GM21723 (cell line): ENCODE measurements at regions not wholly inside any gene's neighbourhood (a gene's known extent, or its start where the extent isn't known, plus 50 kb on each side); places are given as distances from the start of the nearest gene placed in this dataset.
"Not testable (repeated sequence)": the region's sequence is repeated elsewhere in the genome, so short reads cannot be mapped to it uniquely, and the experiment has no call there.

ENCODE experiments used
- ATAC-seq: cut with Tn5 transposase; IDR thresholded peaks from one replicate; pipeline ENCODE4 v1.9.1; 2021; ENCODE audit warnings: mild to moderate bottlenecking, moderate library complexity; ENCODE audit not compliant: unreplicated experiment

DNA sequence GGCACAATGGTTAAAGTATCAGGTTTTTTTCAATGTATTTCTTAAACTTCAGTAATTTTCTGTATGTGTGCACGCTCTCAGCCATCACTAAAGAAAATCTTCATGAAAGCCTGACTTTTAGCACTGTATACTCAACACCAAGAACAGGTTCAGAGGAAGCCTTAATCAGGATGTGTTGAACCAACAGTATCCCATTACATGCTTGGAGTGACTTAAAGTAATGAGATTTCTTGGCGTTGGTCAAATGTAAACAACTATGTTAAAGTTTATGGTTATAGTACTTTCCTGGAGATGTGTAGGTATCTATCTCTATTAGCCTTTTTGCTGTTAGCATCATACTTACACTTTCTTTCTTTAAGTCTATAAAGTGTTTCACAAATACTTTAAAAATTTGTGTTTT lies 335.0 kb downstream of the CCER1 start:
- no peak for ATAC-seq

GRCh38 chr12:90618586-90618985 lies 336.4 kb downstream of the CCER1 start:
- no peak for ATAC-seq

DNA sequence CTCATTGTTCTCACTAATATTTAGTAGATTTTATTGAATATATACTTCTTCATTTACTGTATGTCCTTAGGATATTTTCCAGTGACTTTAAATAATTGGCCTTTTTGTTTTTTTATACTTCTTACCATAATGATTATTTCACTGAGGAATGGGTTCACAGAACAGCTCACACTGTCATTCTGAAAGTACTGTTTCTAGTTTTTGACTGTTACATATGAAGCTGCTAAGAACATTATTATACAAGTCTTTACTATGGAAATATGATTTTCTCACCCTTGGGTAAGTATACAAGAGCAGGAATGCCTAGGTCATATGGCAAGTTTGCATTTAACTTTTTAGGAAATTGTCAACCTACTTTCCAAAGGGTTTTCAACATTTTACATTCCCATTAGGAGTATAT lies 343.1 kb downstream of the CCER1 start:
- no peak for ATAC-seq

GRCh38 chr12:90611048-90611447 lies 343.9 kb downstream of the CCER1 start:
- ATAC-seq = no peak

GRCh38 chr12:90593596-90594295 lies 361.2 kb downstream of the CCER1 start:
- no peak for ATAC-seq

DNA sequence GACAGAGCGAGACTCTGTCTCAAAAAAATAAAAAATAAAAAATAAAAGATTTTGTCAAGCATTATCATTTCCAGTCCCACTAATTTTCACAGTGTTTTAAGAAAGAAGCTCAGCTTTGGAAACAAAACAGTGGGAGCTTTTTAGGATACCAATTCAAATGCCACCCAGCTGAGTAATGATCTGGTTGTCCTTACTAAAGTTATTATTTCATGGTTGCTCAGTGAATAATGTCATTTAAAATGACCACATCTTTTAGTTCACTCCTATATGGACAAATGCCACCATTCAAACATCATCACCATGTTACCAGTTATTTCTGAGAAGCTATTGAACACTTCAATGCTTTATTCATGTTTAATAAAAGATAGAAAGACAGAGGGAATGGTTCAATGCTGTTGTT lies 365.0 kb downstream of the CCER1 start:
- ATAC-seq = no peak

DNA sequence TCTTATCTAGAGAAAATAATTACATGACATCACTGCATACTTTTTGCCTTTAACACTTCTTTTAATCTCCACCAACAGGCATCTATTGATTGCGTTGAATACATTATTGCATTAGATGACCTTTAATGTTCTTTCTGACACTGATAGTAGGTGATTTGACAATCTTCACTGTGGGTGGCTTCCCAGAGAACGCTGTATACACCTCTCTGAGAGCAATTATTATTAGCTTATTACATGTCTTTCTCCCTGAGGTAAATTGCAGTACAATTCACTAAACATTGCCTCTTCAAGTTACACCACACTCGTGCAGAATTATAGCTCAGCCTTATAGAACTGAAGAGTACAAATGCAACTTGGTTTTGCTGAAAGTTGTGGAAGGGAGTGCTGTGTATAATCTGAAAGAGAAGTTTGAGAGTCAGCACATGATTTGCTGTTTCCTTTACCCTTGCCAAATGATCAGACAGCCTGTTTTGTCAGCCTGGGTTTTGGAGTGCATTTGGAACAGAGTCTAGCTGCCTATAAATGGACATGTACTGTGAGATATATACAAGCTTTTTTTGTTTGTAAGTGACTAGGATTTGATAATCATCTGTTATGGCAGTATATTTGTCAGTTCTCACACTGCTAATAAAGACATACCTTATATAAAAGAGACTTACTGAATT lies 369.2 kb downstream of the CCER1 start:
- ATAC-seq = no peak

GRCh38 chr12:90576707-90577106 lies 378.3 kb downstream of the CCER1 start:
- no peak for ATAC-seq

- ATAC-seq = no peak
Measured at GRCh38 chr12:90575995-90576394, 379.0 kb downstream of the CCER1 start.

DNA sequence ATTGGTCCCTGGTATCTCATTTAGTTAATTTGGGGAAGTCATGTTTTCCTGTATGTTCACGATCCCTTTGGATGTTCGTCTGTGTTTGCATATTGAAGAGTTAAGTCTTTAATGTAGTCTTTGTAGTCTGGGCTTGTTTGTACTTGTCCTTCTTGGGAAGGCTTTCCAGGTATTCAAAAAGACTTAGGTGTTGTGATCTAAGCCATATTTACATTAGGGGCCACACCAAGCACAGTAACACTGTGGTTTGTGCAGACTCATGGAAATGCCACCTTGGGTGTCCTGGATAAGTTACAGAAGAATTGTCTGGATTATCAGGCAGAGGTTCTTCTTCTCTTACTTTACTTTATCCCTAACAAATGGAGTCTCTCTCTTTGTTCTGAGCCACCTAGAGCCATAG lies 380.3 kb downstream of the CCER1 start:
- ATAC-seq = no peak

DNA sequence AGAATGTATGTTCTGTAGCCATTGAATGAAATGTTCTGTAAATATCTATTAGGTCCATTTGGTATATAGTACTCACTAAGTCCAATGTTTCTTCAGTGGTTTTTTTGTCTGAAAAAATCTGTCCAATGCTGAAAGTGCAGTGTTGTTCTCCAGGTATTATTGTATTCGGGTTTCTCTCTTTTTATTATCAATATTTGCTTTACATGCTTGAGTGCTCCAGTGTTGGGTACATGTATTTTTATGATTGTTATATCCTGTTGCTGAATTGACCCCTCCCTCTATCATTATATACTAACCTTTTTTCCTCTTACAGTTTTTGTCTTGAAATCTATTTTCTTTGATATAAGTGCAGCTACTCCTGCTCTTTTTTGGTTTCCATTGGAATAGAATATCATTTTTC lies 382.2 kb downstream of the CCER1 start:
- ATAC-seq = no peak

- ATAC-seq = no peak
Measured at GRCh38 chr12:90569685-90570084, 385.3 kb downstream of the CCER1 start.

DNA sequence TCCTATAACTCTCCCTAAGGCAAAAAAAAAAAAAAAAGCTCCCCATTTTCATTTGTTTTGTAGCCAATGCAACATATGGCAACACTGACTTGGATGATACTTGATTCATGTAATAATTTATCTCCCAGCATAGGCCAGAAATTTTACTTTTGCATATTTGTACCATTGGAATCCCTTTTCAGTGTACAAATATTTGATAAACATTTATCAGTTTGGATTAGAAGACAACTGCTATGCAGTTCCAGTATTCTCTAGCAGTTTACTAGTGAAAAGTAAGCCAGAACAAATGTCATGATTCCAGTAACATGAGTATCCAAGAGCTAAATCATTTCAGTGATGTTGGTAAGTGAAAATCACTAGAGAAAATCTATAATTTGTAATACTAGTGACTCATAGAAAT lies 392.3 kb downstream of the CCER1 start:
- ATAC-seq = no peak

GRCh38 chr12:90548595-90548994 lies 406.4 kb downstream of the CCER1 start:
- ATAC-seq = no peak

GRCh38 chr12:90546511-90546910 lies 408.5 kb downstream of the CCER1 start:
- no peak for ATAC-seq

DNA sequence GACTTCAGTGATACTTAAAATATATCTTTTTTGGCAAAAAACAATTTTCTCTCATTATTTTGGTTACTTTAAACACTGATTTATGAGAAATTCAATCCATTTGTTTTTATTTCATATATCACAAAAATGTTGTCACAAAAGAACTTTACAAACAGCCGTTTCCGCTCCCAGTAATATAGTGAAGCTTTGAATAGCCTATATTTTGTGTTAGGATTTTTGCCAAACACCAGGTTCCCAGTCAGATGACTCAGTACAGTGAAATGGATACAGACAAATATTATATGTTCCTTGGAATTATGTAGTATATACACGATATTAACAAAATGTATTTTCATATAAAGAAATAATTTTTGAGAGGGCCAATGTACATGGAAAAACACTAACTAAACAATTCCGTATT lies 411.1 kb downstream of the CCER1 start:
- no peak for ATAC-seq

GRCh38 chr12:90543374-90543773 lies 411.6 kb downstream of the CCER1 start:
- ATAC-seq = no peak

- ATAC-seq = not testable (repeated sequence)
Measured at GRCh38 chr12:90542852-90543251, 412.1 kb downstream of the CCER1 start.

DNA sequence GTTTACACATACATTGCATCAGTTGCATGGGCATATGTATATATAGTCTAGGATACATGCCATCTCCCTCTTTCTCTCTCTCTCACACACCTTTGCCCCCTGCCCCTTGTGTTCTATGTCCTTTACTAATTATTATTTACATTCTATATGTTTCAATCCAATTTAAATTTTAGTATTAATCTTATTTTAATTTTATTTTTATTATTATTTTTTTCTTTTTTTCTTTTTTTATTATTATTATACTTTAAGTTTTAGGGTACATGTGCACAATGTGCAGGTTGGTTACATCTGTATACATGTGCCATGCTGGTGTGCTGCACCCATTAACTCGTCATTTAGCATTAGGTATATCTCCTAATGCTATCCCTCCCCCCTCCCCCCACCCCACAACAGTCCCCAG lies 421.1 kb downstream of the CCER1 start:
- not testable (repeated sequence) for ATAC-seq

- no peak for ATAC-seq
Measured at GRCh38 chr12:90520002-90520734, 434.8 kb downstream of the CCER1 start.

DNA sequence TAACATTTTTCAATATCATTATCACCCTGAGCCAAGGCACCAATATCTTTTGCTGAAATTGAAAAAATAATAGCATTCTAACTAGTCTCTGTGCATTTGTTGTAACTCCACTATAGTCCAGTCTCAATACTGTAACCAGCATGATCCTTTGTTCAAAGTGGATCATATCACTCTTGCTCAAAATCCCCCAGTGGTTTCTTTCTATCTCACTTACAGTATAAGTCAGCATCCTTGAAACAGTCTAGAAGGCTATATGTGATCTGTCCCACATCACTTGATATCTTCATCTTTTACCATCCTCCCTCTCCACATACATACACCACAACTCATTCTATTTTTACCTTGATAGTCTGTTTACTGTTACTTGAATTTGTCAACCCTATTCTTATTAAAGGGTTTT lies 435.7 kb downstream of the CCER1 start:
- no peak for ATAC-seq
